Brain microvascular endothelial cell (primary cell): ENCODE measurements at regions not wholly inside any gene's neighbourhood (a gene's known extent, or its start where the extent isn't known, plus 50 kb on each side); places are given as distances from the start of the nearest gene placed in this dataset.

Experiments
- DNase-seq: peaks from one replicate; pipeline ENCODE4 v3.0.0-alpha.2; 2020
- H3K27ac ChIP-seq: fragments of 250-450 bp; sonication (Bioruptor Pico); 2 replicates; pipeline ENCODE4 v1.5.1; 2020; ENCODE audit warnings: mild to moderate bottlenecking, moderate library complexity
- H3K27me3 ChIP-seq: fragments of 250-450 bp; sonication (Bioruptor Pico); replicated peaks from 2 replicates; pipeline ENCODE4 v1.5.1; 2020; ENCODE audit warnings: mild to moderate bottlenecking
- H3K36me3 ChIP-seq: fragments of 250-450 bp; sonication (Bioruptor Pico); replicated peaks from 2 replicates; pipeline ENCODE4 v1.5.1; 2020; ENCODE audit warnings: mild to moderate bottlenecking
- H3K4me3 ChIP-seq: 2 replicates; pipeline ENCODE4 v1.5.1; 2011; ENCODE audit warnings: low read depth, mild to moderate bottlenecking, control low read depth, low read length, moderate library complexity
- CTCF ChIP-seq: IDR thresholded peaks from 2 replicates; pipeline ENCODE4 v1.5.1; 2011; ENCODE audit warnings: low read depth, mild to moderate bottlenecking, moderate library complexity, low read length, control low read depth, inconsistent platforms; ENCODE audit errors: missing control alignments
- in situ Hi-C: cut with HindIII; loops from 2 replicates; pipeline ENCODE4 v1.10.0; 2017; ENCODE audit warnings: low sequenced_read_pairs, low pct_ligation_motif_present

- Histone ChIP-seq H3K27ac (no peak overlapping the region), H3K4me3 (no peak overlapping the region), H3K36me3 (no peaks in the 10 kb centered on the region), H3K27me3 (no peaks in the 10 kb centered on the region)
- DNase-seq = no peak
- TF ChIP-seq CTCF = no peak
- in situ Hi-C loops = no loop called here
Measured at GRCh38 chr3:117248153-117248552, 538.6 kb downstream of the TUSC7 start.

GRCh38 chr3:117252208-117252607 is 542.6 kb downstream of the TUSC7 start:
- in situ Hi-C loops = no loop called here

GRCh38 chr3:117252651-117253050 is 543.1 kb downstream of the TUSC7 start:
- no peak overlapping the region for H3K27ac ChIP-seq
- in situ Hi-C loops = no loop called here
- H3K4me3 ChIP-seq = no peak overlapping the region
- no peak for DNase-seq
- H3K36me3 ChIP-seq = no peaks in the 10 kb centered on the region
- no peaks in the 10 kb centered on the region for H3K27me3 ChIP-seq
- TF ChIP-seq CTCF = no peak

More at GRCh38 chr3:117252208-117252607, 542.6 kb downstream of the TUSC7 start:
- Histone ChIP-seq H3K27ac (no peak overlapping the region), H3K27me3 (no peaks in the 10 kb centered on the region), H3K4me3 (no peak overlapping the region), H3K36me3 (no peaks in the 10 kb centered on the region)
- DNase-seq = no peak
- TF ChIP-seq CTCF = no peak

- DNase-seq = no peak
- in situ Hi-C loops = no loop called here
- no peak for TF ChIP-seq CTCF
Measured at GRCh38 chr3:117253636-117254035, 544.1 kb downstream of the TUSC7 start.

GRCh38 chr3:117254985-117255384 is 545.4 kb downstream of the TUSC7 start:
- no peak for TF ChIP-seq CTCF
- in situ Hi-C loops = no loop called here
- H3K27me3 ChIP-seq = no peaks in the 10 kb centered on the region
- H3K36me3 ChIP-seq = no peaks in the 10 kb centered on the region
- H3K27ac ChIP-seq = no peak overlapping the region
- no peak for DNase-seq
- H3K4me3 ChIP-seq = no peak overlapping the region

More at GRCh38 chr3:117253636-117254035, 544.1 kb downstream of the TUSC7 start:
- Histone ChIP-seq H3K27ac (no peak overlapping the region), H3K36me3 (no peaks in the 10 kb centered on the region), H3K4me3 (no peak overlapping the region), H3K27me3 (no peaks in the 10 kb centered on the region)

GRCh38 chr3:117255736-117256135 is 546.2 kb downstream of the TUSC7 start:
- H3K36me3 ChIP-seq = no peaks in the 10 kb centered on the region
- no peak for DNase-seq
- TF ChIP-seq CTCF = no peak
- in situ Hi-C loops = no loop called here
- H3K4me3 ChIP-seq = no peak overlapping the region
- H3K27ac ChIP-seq = no peak overlapping the region
- H3K27me3 ChIP-seq = no peaks in the 10 kb centered on the region
